ENCODE measurements at regions not wholly inside any gene's neighbourhood (a gene's known extent, or its start where the extent isn't known, plus 50 kb on each side); places are given as distances from the start of the nearest gene placed in this dataset.

GRCh38 chr2:9060819-9061218, 57.3 kb upstream of the MBOAT2 start:
- dilution Hi-C loops (cut with MboI; ENCODE audit: extremely low pct_ligation_motif_present, low sequenced_read_pairs) = no loop called here
- H4K20me1 ChIP-seq (ENCODE audit: control insufficient read depth, extremely low read depth, insufficient read depth, low read length) = no peaks in the 10 kb centered on the region
- no peak overlapping the region for H3K4me3 ChIP-seq (ENCODE audit: control insufficient read depth in 2 of 3, extremely low read depth in 1 of 3, insufficient read depth in 2 of 3, low read depth in 1 of 3, low read length in 3 of 3)
- H3K9me1 ChIP-seq (ENCODE audit: control insufficient read depth, extremely low read depth, insufficient read depth, low read length) = no peaks in the 10 kb centered on the region
- H3K4me1 ChIP-seq (ENCODE audit: control insufficient read depth, extremely low read depth, insufficient read depth, low read length) = no peaks in the 10 kb centered on the region
- no peak overlapping the region for H3K27ac ChIP-seq (ENCODE audit: control insufficient read depth, insufficient read depth, low read length)
- TF ChIP-seq CTCF (optimal IDR thresholded peaks at IDR 0.05 in 1 of 3, IDR thresholded peaks at IDR 0.05 in 1 of 3, conservative IDR thresholded peaks at IDR 0.05 in 1 of 3; ENCODE audit: extremely low read depth in 1 of 3, insufficient read depth in 2 of 3, low read length in 3 of 3) (no peak), EZH2 (IDR thresholded peaks at IDR 0.05; ENCODE audit: low read length) (no peak)
- H2AFZ ChIP-seq (ENCODE audit: control insufficient read depth, low read length) = no peak overlapping the region
- H3K4me2 ChIP-seq (ENCODE audit: control insufficient read depth, extremely low read depth, insufficient read depth, low read depth, low read length) = no peak overlapping the region
- H3K9me3 ChIP-seq (ENCODE audit: control insufficient read depth, low read depth, low read length) = no peaks in the 10 kb centered on the region
- H3K36me3 ChIP-seq (ENCODE audit: control insufficient read depth in 2 of 2, extremely low read depth in 1 of 2, insufficient read depth in 2 of 2, low read length in 2 of 2) = no peaks in the 10 kb centered on the region
- no peak overlapping the region for H3K9ac ChIP-seq (ENCODE audit: control insufficient read depth, extremely low read depth, insufficient read depth, low read length)
- H3K79me2 ChIP-seq (ENCODE audit: control insufficient read depth, insufficient read depth, low read length) = no peaks in the 10 kb centered on the region
- FAIRE-seq = no peak
- no peaks in the 10 kb centered on the region for H3K27me3 ChIP-seq (ENCODE audit: control insufficient read depth, extremely low read depth, insufficient read depth, low read length)
- DNase-seq (ENCODE audit: low read depth, low spot score) = no peak

- no peaks in the 10 kb centered on the region for H3K9me3 ChIP-seq (ENCODE audit: control insufficient read depth, low read depth, low read length)
- no peak overlapping the region for H3K4me2 ChIP-seq (ENCODE audit: control insufficient read depth, extremely low read depth, insufficient read depth, low read depth, low read length)
- H3K9me1 ChIP-seq (ENCODE audit: control insufficient read depth, extremely low read depth, insufficient read depth, low read length) = no peaks in the 10 kb centered on the region
- H3K9ac ChIP-seq (ENCODE audit: control insufficient read depth, extremely low read depth, insufficient read depth, low read length) = no peak overlapping the region
- H3K4me3 ChIP-seq (ENCODE audit: control insufficient read depth in 2 of 3, extremely low read depth in 1 of 3, insufficient read depth in 2 of 3, low read depth in 1 of 3, low read length in 3 of 3) = no peak overlapping the region
- no peak overlapping the region for H3K27ac ChIP-seq (ENCODE audit: control insufficient read depth, insufficient read depth, low read length)
- dilution Hi-C loops (cut with MboI; ENCODE audit: extremely low pct_ligation_motif_present, low sequenced_read_pairs) = no loop called here
- DNase-seq (ENCODE audit: low read depth, low spot score) (peak; percentile 15), FAIRE-seq (no peak)
- TF ChIP-seq EZH2 (IDR thresholded peaks at IDR 0.05; ENCODE audit: low read length) (no peak), CTCF (optimal IDR thresholded peaks at IDR 0.05 in 1 of 3, IDR thresholded peaks at IDR 0.05 in 1 of 3, conservative IDR thresholded peaks at IDR 0.05 in 1 of 3; ENCODE audit: extremely low read depth in 1 of 3, insufficient read depth in 2 of 3, low read length in 3 of 3) (no peak)
- no peaks in the 10 kb centered on the region for H3K79me2 ChIP-seq (ENCODE audit: control insufficient read depth, insufficient read depth, low read length)
- no peaks in the 10 kb centered on the region for H4K20me1 ChIP-seq (ENCODE audit: control insufficient read depth, extremely low read depth, insufficient read depth, low read length)
- no peaks in the 10 kb centered on the region for H3K27me3 ChIP-seq (ENCODE audit: control insufficient read depth, extremely low read depth, insufficient read depth, low read length)
- no peaks in the 10 kb centered on the region for H3K4me1 ChIP-seq (ENCODE audit: control insufficient read depth, extremely low read depth, insufficient read depth, low read length)
- no peaks in the 10 kb centered on the region for H3K36me3 ChIP-seq (ENCODE audit: control insufficient read depth in 2 of 2, extremely low read depth in 1 of 2, insufficient read depth in 2 of 2, low read length in 2 of 2)
- H2AFZ ChIP-seq (ENCODE audit: control insufficient read depth, low read length) = no peak overlapping the region
Observed at GRCh38 chr2:9057939-9058761, 54.7 kb upstream of the MBOAT2 start.

All from keratinocyte (primary cell).